ENCODE measurements at regions not wholly inside any gene's neighbourhood (a gene's known extent, or its start where the extent isn't known, plus 50 kb on each side); places are given as distances from the start of the nearest gene placed in this dataset.

- TF ChIP-seq ATF3 (IDR thresholded peaks at IDR 0.05) (no peak), ELF1 (IDR thresholded peaks at IDR 0.05; ENCODE audit: borderline replicate concordance, low read depth) (no peak)
Measured at GRCh38 chr5:161176221-161176620, 324.2 kb upstream of the ATP10B start (continued).

- RAD21 ChIA-PET (ENCODE audit: low non-redundant PET in 1 of 2, low total read pairs in 2 of 2, uncharacterized antibody in 2 of 2, unreplicated experiment in 2 of 2): no interaction called here
- H3K27ac ChIP-seq (ENCODE audit: low read depth, low read length): no peak overlapping the region
- CTCF ChIA-PET: no interaction called here
- no peak overlapping the region for H3K9ac ChIP-seq (ENCODE audit: low read length)
- no TSS peak for BruUV-seq (replicated peaks)
- no peaks in the 10 kb centered on the region for H3K79me2 ChIP-seq (ENCODE audit: insufficient read depth, low read length)
- no peak overlapping the region for H2AFZ ChIP-seq (ENCODE audit: low read depth, low read length, poor library complexity, severe bottlenecking)
- H3K4me3 ChIP-seq (replicated peaks in 1 of 2; ENCODE audit: low read depth in 1 of 2, low read length in 2 of 2): no peak overlapping the region
- H3K36me3 ChIP-seq (ENCODE audit: control insufficient read depth in 1 of 2, insufficient read depth in 2 of 2, low read length in 2 of 2): no peaks in the 10 kb centered on the region
- no peaks in the 10 kb centered on the region for H3K27me3 ChIP-seq (ENCODE audit: insufficient read depth, low read length)
- intact Hi-C loops (cut with micrococcal nuclease): no loop called here
- ATAC-seq (no peak), DNase-seq (ENCODE audit: low read depth, low spot score) (no peak)
- no peaks in the 10 kb centered on the region for H3K9me3 ChIP-seq (ENCODE audit: control insufficient read depth in 1 of 2, insufficient read depth in 1 of 2, low read depth in 1 of 2, low read length in 2 of 2)
- POLR2A ChIA-PET: no interaction called here
- no peaks in the 10 kb centered on the region for H3K4me1 ChIP-seq (ENCODE audit: control insufficient read depth in 1 of 2, insufficient read depth in 2 of 2, low read length in 2 of 2)
- no peaks in the 10 kb centered on the region for H4K20me1 ChIP-seq (ENCODE audit: insufficient read depth)
- no peaks in the 10 kb centered on the region for H3K9me2 ChIP-seq (ENCODE audit: insufficient read depth)
- H3K4me2 ChIP-seq (ENCODE audit: low read length): no peak overlapping the region
- TF ChIP-seq SRF (IDR thresholded peaks at IDR 0.05; ENCODE audit: low read depth) (no peak), ZFX (IDR thresholded peaks at IDR 0.05) (no peak), SP1 (IDR thresholded peaks at IDR 0.05; ENCODE audit: low read depth) (no peak), TCF7L2 (IDR thresholded peaks at IDR 0.05; ENCODE audit: borderline replicate concordance, extremely low read depth, insufficient read depth, insufficient read length) (no peak), ATF3 (IDR thresholded peaks at IDR 0.05) (no peak), CBX3 (IDR thresholded peaks at IDR 0.05; ENCODE audit: low read depth) (no peak), MAX (IDR thresholded peaks at IDR 0.05) (no peak), ZNF274 (IDR thresholded peaks at IDR 0.05; ENCODE audit: low read depth, low read length) (no peak), POLR2A (IDR thresholded peaks at IDR 0.05; ENCODE audit: borderline replicate concordance, extremely low read depth, insufficient read depth, insufficient read length) (no peak), FOSL1 (IDR thresholded peaks at IDR 0.05; ENCODE audit: low read depth) (no peak), SIN3A (IDR thresholded peaks at IDR 0.05; ENCODE audit: low read depth) (no peak), EZH2phosphoT487 (IDR thresholded peaks at IDR 0.05; ENCODE audit: borderline replicate concordance) (no peak), REST (IDR thresholded peaks at IDR 0.05; ENCODE audit: low read depth) (no peak), JUND (IDR thresholded peaks at IDR 0.05) (no peak), ZBTB33 (IDR thresholded peaks at IDR 0.05; ENCODE audit: extremely low read depth, insufficient replicate concordance, low read length) (no peak)
Measured at GRCh38 chr5:161169776-161170175, 317.8 kb upstream of the ATP10B start.

All from HCT116 (cell line).